HG03342 (cell line): ENCODE measurements at regions not wholly inside any gene's neighbourhood (a gene's known extent, or its start where the extent isn't known, plus 50 kb on each side); places are given as distances from the start of the nearest gene placed in this dataset.
"Not testable (repeated sequence)": the region's sequence is repeated elsewhere in the genome, so short reads cannot be mapped to it uniquely, and the experiment has no call there.

Experiments used
- ATAC-seq: cut with Tn5 transposase; IDR thresholded peaks from one replicate; pipeline ENCODE4 v1.9.1; 2021; ENCODE audit warnings: mild to moderate bottlenecking, moderate library complexity; ENCODE audit not compliant: unreplicated experiment

DNA sequence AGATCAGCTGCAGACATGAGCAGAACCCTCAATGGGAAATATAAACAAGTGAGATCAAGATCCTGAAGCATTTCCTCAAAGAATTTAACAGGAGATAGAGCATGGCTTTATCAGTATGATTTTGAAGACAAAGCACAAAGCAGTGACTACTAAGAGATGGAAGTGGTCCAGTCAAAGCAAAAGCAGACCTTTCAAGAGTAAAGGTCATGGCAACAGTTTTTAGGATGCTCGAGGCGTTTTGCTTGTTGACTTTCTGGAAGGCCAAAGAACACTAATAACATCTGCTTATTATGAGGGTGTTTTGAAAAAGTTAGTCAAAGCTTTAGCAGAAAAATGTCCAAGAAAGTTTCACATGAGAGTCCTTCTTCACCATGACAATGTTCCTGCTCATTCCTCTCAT is 128.5 kb downstream of the KCNE4 start:
- ATAC-seq: no peak

DNA sequence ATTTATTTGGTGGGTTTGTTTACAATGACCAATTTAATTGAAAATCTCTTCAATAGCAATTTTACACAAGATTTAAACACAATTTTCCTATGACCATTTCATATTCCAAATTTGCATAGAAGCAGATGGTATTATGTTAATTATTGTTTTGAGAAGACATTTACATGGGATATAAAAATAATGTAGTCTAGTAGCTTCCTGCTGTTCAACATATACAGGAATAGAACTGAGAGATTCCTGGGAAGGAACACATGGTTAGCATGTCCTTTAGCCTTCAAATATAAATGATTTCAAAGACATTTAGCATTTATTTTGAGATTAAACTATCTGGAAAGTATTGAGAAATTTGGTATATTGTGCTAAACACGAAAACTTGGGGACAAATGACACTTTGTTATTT is 129.6 kb downstream of the KCNE4 start:
- no peak for ATAC-seq

DNA sequence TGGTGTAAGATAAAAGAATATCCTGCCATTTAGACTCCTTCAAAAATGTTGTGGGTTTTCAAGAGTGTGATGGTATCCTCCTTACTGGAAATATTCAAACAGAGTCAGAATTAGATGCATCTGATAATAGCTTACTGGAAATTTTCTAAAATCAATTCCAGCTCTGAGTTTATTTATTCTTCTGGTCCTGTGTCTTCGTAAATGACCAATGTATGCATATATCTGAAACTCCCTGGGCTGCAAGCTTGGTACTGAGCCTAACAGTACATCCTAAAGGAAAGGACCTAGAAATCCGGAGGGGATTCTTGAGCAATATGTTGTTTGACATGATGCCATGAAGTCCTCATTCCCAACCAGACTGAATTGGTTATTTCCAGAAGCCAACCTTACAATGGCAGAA is 130.4 kb downstream of the KCNE4 start:
- ATAC-seq: no peak

DNA sequence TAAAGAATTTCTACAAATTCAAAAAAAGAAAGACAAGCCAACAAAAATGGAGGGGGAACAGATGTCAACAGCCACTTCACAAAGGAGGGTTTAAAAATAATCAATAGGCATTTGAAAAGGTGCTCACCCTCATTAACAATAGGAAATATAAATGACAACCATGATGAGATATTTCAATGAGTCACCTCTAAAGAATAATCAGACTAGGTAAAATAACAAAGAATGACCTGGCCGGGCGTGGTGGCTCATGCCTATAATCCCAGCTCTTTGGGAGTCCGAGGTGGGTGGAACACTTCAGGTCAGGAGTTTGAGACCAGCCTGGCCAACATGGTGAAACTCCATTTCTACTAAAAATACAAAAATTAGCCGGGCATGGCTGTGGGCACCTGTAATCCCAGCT is 133.6 kb downstream of the KCNE4 start:
- ATAC-seq: no peak

DNA sequence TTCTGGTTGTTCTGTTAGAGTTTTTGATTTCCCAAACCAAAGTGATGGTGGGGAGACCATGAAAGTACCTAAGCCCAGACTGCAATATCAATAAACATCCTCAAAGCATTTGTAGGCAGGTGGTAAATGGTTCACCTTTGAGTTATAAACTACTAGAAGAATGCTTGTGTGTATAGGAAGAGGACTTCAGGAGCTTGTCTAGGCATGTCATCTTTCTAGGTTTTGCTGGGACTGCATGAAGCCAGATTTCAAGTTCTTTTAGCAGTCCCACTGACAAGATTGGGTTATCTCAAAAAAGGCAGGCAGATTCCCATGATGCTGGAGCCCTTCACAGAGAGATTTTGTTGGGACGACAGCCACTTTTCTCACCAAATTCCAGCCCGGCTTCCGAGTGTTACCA is 135.3 kb downstream of the KCNE4 start:
- no peak for ATAC-seq

DNA sequence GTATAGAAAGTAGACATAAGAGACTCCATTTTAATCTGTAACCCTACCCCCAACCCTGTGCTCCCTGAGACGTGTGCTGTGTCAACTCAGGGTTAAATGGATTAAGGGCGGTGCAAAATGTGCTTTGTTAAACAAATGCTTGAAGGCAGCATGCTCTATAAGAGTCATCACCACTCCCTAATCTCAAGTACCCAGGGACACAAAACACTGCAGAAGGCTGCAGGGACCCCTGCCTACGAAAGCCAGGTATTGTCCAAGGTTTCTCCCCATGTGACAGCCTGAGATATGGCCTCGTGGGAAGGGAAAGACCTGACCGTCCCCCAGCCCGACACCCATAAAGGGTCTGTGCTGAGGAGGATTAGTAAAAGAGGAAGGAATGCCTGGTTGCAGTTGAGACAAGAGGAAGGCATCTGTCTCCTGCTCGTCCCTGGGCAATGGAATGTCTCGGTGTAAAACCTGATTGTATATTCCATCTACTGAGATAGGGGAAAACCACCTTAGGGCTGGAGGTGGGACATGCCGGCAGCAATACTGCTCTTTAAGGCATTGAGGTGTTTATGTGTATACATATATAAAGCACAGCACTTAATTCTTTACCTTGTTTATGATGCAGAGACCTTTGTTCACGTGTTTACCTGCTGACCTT is 138.7 kb downstream of the KCNE4 start:
- ATAC-seq: not testable (repeated sequence)

DNA sequence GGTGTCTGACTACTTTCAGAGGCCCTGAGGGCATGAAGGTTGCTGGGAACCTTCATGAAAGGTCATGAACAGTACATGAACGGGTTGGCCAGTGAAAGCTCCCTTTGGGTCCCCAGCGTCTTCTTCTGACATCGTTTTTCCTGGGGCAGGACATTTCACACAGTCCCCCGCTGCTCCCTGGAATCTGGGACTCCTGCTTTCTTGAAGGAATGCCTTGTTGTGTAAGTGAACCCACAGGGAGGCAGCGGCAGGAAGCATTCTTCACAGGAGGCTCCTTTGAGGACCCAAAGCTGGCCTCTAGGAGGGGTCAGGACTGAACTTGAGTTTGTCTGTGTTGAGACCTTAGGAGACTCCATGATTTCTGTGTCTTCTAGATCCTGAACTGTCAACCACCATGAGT is 144.3 kb downstream of the KCNE4 start:
- ATAC-seq: no peak

DNA sequence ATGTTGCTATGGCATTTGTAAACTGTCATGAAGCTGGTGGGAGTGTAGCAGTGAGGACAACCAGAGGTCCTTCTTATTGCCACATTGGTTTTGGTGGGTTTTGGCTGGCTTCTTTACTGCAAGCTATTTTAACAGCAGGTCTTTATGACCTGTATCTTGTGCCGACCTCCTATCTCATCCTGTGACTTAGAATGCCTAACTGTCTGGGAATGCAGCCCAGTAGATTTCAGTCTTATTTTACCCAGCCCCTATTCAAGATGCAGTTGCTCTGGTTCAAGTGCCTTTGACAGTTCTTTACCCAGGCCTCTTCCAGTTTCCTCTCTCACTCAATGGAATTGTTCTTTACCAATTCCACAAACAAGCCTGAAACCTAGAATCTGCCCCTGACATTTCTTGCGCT is 145.1 kb downstream of the KCNE4 start:
- no peak for ATAC-seq

DNA sequence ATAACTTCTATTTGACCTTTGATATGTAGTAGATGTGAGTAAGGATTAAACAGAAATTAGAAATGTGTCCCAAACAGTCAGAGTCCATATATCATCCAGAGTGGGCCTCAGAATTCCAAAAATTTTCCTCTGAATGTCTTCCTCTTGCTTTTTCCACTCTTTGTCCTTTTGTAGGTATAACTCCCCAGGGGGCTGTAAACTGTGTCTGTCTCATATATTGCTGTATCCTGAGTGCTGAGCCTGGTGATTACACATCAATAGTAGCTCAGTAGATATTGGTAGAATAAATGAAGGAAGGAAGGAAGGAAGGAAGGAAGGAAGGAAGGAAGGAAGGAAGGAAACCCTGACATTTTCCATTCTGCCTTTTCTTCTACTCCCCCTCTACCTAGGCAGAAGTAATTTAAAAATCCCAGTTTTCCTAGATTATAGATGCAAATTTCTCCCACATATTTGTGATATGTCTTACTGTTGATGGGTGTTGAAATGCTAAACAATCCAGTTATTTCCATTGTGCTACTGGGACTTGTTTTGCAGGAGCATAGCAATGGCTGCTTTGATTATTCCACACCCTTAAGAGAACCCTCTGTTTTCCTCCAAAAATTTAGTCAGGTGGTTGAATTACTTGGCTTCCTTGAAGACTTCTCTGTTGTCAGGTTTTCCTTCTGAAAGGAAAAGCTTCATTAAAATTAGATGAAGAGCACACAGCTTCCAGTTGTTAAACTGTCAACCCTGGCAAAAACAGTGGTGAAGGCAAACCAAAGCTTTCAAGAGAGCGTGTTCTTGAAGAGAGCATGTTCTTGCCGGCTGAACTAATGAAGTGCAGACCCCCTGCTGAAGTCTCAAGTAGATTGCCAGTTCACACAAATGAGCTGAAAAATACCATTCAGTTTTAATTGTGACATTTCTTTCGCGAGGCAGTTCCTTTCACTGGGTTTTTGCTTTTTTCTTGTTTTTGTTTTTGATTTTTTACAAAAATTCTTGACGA is 147.8 kb downstream of the KCNE4 start:
- no peak for ATAC-seq

DNA sequence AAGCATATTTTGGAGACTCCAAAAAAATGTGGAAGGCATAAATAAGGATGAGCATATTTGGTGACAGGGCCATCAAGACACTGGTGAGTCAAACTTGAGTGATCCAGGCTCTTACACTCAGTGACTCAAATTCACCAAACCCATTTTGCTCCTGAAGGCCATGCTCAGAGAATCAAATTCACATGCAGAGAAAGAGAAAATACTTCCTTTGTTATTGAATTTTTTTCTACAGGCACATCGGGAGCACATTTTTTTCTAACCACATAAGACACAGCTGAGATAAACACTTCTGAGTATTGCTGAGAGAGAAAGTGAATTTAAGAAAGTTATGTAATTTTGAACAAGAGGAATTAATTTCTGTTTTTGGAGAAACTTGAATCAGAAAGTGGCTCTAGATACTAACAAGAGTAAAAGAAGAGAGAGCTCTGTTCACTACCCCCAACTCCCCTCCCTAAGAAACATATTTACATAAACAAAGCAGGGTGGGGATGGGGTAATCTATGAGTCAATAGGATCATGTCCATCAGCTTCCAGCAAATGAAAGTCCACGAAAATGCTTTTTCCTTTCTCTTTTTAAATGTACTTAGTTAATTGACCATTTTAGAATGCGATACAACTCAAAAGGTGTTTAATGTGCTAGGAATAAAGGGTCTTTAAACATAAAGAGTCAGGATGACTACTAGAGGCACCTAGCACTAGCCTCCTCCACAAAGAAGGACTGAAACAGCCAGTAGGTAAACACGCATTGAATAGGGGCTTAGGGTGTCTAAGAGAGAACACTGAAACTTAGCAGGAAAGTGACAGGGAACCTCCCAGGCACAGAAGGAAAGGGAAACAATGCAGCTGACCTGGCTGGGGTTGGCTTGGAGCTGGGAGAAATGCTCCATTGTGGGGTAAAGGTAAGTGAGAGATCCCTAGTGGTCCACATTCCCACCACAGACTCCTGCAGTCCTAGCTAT is 152.3 kb downstream of the KCNE4 start:
- no peak for ATAC-seq

DNA sequence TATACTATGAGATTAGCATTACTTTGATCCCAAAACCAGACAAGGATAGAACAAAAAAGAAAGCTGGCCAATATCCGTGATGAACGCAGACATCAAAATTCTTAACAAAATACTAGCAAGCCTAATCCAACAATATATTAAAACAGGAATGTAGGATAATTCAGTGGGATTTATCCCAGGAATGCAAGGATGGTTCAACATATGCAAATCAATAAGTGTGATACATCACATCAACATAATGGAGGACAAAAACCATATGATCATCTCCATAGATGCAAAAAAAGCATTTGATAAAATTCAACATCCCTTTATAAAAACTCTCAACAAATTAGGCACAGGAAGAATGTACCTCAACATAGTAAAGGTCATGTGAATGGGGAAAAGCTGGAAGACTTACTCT is 158.5 kb downstream of the KCNE4 start:
- no peak for ATAC-seq

DNA sequence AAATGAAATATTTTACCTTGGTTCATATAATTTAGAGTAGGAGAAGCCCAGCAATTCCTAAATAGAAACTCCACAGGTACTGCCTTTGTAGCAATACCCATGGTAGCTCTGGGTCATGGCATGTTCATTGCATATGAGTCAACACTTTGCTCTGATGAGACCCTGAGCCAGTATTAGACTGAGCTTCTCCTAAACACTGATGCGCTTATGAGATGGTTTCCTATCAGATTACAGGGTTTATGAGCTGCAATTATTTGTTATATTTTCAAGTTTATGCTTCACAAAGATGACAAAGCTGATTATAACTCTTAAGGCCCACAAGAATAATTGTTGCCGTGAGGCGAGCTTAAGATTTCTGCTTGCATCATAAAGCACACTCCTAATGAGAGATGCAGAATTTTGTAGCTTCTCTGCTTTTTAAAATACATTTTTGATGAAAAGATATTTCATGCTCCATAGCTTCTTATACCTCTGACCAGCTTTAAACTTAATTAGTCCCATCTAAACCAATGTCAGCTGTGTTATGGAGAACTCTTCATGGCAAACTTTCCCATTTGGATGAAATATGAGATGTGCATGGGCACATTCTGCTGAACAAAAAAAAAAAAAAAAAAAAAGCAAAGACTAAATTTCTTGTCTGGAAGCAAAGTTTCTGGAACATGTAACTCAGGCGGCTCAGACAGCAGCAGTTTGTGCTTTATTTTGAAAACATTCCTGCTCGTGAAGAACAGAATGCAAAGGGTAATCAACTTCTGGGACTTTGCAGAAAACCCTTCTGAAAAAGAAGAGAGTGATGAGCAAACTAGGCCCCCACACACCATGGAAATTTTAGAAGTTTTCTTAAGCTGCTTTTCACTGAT is 162.6 kb downstream of the KCNE4 start:
- ATAC-seq: no peak

DNA sequence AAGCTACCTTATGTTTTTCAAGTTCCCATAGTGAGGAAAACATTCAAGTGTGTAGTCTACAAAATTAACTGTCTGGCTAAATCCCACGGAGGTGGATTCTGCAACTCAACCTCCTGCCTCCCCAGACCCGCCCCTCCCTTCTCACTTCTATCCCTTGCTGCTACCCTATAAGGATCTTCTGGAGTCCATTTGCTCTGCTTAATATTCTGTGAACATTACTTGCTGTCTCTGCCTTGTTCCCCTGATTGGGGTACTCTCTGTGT is 163.2 kb downstream of the KCNE4 start:
- ATAC-seq: no peak

DNA sequence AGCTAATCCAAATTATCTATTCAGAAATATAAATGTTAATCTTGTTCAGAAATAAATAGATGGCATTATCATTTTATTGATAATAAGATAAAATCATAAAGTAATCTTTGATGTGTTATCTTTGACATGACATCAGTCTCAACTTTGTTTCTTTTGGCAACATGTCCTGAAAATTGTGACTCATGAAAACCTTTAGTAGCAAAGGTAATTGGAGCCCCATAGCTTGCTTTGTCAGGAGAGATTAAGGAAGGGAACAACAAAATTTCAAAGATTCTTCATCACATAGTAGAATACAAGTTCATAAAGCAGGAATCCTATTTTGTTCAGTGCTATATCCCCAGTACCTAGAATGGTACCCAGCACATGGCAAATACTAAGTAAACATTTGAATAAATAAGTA is 165.4 kb downstream of the KCNE4 start:
- ATAC-seq: no peak

DNA sequence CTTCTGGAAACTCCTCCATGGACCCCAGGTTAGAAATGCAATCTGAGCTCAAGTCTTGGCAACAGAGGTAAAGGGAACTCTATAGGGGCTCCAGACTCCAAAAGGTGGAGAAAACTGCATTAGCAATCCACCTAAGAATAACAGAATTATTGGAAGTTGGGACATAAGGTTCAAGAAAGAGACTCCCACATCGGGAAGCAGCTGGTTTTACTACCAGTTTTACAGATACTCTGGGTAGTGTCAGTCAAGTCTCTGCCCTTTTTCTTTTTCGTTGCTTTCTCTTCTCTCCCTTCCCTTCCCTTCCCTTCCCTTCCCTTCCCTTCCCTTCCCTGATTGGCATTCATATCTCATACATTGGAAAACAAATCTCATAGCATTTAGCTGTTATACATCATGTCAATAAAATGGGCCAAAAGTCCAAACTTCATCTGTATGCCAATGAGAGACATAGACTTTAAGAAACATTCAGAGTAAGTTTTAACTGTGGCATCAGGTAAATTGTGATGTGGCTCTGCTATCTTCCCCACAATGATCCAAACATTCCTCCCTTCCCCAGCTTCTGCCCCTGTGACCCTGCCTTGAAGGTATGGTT is 166.7 kb downstream of the KCNE4 start:
- ATAC-seq: no peak

DNA sequence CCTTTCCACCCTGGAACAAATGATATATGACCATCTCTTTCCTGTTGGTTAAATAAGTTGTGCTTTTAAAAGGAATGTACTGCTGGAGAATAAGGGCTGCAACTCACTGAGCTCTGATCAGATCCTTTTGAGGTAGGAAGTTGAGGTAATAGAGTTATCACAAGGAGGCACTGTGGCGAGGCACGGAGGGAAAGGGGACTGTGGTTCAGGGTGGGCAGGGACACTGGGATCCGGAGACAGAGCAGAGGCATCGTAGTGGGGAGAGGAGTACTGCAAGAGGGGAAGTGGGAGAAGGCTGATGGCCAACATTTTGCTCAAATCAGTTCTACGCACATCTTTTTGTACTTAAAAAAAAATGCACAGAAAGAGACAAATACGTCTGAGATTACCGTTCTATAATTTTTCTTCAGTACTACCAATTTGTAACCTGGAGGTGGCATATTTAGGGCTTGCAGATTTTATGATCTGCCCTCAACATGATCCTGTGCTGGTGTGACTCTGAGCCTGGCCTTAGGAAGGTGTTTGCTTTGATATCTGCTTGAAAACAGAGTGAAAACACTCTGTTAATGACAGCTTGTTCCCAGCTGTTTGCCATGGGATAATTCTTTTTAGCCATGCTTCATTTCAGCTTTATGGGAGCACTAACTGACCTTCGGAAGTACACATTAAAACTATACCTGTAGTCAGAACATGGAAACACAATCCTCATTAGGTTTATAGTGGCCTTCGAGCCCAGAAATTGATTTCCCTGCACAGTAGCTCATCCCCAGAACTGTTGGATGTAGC is 168.1 kb downstream of the KCNE4 start:
- ATAC-seq: no peak

DNA sequence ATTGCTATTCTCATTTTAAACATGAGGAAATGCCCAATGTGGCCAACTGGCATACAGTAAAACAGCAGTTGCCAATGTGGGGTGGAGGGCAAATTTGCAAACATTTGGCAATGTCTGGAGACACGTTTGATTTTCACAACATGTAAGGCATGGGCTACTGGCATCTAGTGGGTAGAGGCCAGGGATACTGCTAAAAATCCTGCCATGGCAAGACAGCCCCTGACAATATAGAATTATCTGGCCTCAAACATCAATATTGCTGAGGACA is 168.6 kb downstream of the KCNE4 start:
- no peak for ATAC-seq

DNA sequence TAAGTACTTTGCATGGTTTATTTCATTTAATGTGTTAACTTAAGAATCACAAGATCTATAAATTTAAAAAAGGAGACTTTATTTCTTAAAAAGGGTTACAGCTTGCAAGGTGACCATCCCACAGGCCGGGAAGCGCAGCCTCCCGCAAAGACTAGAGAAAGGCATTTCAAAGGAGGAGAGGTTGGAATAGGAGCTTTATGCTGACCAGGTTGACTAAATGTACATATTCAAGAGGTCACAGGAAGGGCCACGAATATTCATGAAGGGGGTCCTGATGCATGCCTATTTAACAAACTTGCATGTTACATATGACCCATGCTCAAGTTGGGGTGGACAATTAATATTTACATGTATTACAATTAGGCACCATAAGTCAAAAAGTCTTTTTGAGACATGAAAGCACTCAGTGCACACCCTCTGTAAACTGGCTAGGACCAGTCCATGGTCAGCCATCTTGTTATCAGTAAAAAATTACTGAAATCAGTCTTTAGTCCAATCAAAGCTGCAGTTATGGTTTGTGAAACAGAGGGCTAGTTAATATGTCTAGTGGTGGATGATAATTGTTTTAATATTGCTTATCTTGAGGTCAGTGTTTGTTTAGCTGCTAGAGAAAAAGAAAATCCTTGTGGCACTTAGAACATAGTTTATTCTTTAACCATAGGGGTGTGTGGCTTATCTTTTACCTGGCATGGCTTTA is 169.3 kb downstream of the KCNE4 start:
- ATAC-seq: no peak

DNA sequence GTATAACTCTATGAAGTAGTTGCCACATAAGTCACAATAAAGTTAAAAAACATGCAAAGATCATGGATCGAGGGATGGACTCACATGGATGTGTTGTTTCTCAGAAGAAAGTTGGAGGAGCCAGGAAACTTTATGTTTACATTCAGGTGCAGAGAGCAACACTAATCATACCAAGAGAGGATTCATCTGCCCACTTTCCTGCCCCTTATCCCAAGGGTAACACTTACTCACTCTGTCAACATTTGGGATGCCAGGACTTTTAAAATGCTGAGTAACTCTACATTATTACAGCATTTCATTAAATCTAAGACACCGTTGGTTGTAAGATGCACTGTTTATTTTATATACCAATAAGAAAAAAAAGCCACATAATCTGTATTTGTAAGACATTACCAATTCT is 170.4 kb downstream of the KCNE4 start:
- no peak for ATAC-seq
